HG03442 (cell line): ENCODE measurements at regions not wholly inside any gene's neighbourhood (a gene's known extent, or its start where the extent isn't known, plus 50 kb on each side); places are given as distances from the start of the nearest gene placed in this dataset.
"Not testable (repeated sequence)": the region's sequence is repeated elsewhere in the genome, so short reads cannot be mapped to it uniquely, and the experiment has no call there.

Experiments
- ATAC-seq: cut with Tn5 transposase; IDR thresholded peaks from one replicate; pipeline ENCODE4 v1.9.1; 2021; ENCODE audit warnings: mild to moderate bottlenecking, moderate library complexity; ENCODE audit not compliant: unreplicated experiment

DNA sequence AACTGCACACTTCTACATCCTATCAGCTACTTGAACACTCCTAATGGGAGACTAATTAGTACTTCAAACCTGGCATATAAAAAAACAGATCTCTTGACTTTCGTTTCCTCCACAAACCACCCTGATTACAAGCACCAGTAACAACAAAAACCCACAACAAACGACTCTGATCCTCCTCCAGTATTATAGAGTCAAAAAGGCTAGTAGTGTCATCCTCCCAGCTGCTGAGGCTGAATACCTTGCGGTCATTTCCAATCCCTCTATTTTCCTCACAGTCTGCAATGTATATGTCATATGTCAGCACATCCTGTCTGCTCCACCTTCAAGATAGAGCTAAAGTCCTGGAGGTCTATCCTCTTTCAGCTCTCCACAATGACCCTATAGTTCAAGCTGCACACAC is 688.9 kb upstream of the RAG2 start:
- ATAC-seq = no peak

DNA sequence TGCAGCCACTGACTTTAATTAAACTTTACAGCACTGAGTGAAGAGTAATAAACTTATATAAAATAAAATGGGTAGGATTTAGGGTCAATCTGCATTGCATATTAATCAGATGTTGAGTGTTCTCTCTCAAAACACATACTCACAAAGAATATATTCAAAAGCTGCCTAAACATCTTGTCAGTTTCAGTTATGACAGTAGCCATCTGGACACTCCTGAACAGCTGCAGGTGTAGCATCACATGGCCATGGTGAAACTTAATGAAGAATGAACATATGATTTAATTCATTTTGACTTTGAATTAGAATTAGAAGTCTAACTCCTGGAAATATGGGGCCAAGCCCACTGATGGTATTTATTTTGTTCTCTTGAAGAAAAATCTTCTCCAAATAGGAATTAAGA is 684.3 kb upstream of the RAG2 start:
- ATAC-seq = no peak

DNA sequence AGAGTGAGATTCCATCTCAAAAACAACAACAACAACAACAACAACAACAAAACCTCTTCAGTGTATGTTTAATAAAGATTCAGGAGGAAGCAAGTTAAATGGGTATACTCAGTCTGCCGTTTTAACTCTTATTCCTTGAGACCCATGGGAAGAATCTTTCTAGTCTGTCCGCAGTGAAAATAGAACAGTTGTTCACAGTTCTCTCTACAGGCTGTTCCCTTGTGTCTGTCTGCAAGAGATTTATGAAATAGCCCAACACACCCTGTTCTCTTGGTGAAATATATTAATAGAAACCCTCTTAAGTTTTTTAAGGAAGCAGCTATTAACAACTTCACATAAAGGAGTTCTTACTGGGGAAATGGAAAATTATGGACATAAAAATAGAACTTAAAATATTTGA is 682.2 kb upstream of the RAG2 start:
- ATAC-seq = no peak

DNA sequence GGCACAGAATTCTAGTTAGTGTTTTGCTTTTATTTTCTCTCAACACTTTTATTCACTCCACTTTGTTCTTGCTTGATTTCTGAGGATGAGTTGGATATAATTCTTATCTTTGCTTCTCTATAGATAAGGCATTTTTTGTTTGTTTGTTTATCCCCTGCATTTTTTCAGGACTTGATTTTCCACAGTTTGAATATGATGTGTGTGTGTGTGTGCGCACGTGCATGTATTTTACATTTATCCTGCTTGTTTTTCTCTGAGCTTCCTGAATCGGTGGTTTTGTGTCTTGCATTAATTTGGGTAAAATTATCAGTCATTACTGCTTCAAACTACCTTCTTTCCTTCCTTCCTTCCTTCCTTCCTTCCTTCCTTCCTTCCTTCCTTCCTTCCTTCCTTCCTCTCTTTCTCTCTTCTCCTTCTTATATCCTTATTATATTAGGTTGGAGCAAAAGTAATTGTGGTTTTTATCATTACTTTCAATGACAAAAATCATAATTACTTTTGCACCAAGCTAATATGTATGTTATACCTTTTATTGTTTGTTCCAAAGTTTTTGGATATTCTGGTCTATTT is 679.9 kb upstream of the RAG2 start:
- ATAC-seq = no peak

DNA sequence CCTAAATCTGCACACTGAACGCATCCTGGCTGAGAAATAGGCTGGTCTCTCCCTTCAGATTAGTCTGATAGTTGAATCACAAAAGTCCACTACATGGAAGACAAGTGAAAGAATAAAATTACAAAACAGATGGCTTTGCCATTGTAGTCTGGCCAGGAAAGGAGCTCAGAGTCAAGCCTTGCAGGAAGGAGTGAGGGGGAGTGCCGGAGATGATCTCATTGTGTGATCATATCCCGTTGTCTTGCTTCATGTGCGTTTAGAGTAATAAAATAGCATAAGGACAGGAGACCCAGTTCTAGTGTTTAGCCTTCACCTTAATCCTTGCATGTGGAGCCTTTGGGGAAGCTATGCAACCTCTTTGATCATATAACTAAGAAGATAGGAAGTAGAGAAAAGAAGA is 666.7 kb upstream of the RAG2 start:
- ATAC-seq = no peak

DNA sequence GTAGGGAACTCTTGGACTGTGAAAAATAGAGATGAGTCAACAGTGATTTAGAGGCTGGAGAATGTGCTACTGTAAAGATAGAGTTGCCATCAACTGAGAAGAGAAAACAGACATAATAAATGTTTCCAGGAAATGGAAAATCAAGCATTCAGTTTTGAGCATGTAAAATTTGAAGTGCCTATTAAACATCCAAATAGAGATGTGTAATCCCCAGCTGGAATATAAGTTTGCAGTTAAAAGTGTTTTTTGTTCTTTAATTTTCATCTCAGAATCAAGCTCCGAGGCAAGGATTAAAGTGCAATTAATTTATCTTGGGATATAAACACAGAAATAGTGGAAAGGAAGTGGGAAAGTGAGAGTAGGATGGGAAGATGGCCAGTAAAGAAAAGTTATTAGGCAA is 666.0 kb upstream of the RAG2 start:
- ATAC-seq = no peak

DNA sequence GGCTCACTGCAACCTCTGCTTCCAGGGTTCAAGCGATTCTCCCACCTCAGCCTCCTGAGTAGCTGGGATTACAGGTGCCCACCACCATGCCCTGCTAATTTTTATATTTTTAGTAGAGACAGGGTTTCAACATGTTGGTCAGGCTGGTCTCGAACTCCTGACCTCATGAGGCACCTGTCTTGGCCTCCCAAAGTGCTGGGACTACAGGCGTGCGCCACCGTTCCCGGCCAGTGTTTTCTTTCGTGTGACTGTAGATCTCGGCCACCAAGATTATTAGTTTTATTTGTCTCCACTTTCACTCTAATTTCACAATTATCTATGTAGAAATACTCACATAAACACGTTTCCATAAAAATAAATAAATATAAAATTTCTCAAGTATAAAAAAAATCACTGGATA is 665.4 kb upstream of the RAG2 start:
- not testable (repeated sequence) for ATAC-seq

DNA sequence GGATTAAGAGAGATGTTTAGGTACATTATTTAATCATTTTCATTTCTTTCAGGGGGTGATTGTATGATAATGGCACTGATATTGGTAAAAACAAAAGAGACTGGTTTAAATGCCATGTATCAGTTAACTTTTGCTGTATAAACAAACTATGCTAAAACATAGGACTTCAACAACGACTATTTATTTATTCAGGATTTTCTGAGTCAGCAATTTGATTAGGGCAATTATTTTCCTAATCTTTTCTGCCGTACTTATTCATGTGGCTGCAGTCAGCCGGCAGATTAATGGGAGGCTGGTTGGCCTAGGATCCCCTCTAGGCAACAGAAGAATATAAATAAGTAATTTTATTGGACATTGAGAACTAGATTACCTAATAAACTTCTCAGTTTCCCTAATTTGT is 661.7 kb upstream of the RAG2 start:
- no peak for ATAC-seq

DNA sequence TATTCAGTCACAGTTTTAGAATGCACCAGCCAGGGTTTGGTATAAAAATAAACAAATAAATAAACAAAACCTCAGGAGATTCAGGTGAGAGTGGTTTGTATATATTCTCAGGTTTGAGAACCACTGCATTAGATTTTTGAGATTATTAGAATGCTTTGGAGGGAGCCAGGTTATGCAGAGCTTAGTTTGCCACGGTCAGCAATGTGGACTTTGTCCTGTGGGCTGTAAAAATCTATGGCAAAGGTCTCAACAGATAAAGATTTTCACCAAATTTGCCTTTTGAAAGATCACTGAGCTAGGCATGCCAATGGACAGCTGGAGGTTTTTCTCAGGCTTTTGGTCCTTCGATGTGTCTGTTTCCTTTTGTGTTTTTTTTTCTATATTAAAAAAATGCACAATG is 650.1 kb upstream of the RAG2 start:
- ATAC-seq = no peak

DNA sequence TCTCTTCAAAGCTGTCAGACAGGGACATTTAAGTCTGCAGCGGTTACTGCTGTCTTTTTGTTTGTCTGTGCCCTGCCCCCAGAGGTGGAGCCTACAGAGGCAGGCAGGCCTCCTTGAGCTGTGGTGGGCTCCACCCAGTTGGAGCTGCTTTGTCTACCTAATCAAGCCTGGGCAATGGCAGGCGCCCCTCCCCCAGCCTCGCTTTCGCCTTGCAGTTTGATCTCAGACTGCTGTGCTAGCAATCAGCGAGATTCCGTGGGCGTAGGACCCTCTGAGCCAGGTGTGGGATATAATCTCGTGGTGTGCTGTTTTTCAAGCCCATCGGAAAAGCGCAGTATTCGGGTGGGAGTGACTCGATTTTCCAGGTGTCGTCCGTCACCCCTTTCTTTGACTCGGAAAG is 648.1 kb upstream of the RAG2 start:
- ATAC-seq = not testable (repeated sequence)

DNA sequence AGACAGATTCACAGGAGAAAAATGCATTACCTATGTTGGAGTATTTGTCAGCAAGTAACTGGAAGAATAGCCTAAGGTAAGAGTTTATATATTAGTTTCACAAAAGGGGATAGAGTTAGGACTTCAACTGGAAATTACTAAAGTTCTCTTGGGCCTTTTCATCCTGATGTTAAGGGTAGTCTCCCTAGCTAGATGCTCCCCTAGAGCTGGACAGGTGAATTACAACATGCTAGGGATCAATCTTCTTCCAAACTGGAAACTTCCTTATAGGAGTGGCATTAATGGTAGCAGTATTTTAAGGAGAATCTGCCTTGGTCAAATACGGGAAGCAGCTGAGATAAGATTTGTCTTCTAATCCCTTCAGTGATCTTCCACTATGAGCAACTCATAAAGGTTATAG is 632.8 kb upstream of the RAG2 start:
- no peak for ATAC-seq

DNA sequence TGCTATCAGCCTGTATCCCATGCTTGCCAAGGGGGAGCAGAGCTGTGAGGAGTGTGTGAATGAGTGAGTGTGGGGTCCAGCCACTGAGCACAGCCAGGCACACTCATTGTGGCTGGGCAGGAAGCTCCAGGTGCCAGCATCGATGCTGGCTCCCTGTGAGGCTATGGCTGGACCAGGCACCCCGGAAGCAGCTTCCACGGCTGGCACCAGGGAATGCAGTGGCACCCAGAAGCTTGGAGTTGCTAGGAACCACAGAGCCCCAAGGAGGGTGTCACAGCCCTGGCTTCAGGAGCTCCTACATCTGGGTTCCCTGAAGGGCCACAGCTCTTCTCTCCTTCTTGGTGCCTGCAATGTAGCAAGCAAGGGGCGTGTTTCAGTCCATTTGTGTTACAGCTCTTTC is 625.9 kb upstream of the RAG2 start:
- ATAC-seq = no peak

DNA sequence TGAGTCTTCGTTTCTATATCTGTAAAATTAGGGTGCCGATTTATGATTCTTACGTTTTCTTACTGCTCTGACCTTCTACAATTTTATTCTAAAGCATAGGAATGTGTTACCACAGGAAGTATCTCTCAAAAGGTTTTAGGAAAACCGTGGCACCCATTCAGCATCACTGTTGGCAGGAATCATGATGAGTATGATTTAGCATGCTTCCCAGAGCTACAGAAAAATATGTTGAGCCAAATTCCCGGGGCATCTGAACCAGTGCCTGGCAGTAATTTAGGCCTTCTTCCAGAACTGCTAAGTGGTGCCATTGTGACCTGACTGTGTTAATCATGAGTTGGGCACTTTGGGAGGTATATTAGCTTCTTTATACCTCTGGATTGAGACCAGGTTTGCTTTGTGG is 605.0 kb upstream of the RAG2 start:
- no peak for ATAC-seq

DNA sequence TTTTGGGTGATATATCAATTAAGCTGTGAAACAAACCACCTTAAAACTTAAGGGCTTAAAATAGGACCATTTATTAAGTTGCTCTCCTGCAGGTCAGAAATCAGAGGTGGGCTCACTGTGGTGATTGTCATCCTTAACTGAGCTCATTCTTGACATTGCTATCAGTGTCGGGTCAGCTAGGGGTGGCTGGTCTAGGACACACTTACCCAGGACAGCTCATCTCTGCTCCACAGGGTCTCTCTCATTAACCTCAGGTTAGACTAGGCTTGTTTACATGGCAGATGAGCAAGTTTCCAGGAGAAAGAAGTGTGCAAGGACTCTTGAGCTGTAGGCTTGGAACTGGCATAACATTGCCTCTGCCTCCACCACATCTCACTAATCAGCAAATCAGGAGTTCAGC is 601.0 kb upstream of the RAG2 start:
- ATAC-seq = no peak

DNA sequence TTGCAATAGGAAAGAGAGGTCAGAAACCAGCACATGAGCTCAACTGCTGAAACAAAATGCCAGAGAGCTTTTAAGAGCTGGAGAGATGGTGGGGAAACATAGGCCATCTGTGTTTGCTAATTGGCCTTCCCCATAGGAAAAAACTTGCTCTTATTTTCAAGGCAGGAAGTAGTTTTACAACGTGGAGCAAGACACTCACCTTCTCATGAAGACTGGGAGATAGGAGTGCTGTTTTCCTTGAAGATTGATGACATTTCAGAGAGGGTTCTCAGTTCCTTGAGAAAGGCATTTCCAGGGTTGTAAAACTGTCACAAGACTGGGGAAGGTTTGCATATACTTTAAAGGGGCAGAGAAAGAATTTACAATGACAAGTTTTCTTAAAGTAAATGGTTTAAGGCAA is 586.3 kb upstream of the RAG2 start:
- no peak for ATAC-seq

DNA sequence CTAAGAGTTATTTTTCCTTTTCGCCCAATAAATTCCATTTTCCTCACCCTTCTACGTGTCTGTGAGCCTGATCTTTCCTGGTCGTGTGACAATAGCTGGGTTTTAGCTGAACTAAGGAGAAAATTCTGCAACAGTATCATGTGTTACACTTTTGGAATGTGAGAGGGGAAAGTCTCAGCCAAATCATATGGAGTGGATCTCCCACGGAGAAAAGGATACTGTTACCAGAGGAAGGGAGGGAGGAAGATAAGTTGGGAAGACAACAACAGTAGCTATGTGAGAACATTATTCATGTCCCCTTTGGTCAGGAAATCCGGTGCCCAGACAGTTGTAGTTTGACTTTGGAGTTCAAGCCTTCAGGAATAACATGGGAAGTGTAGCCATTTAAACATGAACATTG is 584.0 kb upstream of the RAG2 start:
- ATAC-seq = no peak

DNA sequence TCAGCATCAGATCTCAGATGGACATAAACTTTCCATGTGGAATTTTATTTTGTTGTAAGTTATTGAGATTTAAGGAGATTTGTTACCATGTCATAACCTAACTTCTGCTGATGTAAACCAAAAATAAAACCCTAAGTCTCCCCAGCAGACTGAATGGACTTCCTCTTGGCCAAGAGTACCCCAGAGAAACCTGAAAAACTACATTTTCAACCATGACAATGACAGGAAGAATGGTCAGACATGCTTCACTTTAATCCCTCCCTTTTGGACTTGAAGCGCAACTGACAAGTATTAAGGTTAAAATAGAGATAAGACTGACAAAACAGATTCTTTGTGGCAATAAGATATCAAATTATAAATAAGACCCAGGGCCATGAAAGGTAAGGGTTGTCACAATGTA is 579.7 kb upstream of the RAG2 start:
- no peak for ATAC-seq

DNA sequence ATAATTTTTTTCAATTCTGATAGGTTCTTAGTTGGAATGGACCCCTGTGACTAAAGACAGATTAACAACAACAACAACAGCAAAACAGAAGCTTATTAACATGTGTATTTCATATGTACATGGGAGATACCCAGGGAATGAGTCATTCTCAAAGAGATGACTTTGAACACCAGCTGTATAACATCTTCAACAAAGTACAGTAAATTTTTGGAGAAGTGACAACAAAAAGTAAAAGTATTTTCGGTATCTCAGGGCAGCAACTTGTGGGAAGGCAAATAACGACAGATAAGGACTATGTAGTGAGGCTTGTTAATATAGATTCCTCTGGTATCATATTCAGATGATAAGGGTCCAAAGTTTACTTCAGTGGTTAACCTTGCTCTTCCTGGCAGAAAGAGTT is 573.4 kb upstream of the RAG2 start:
- no peak for ATAC-seq

DNA sequence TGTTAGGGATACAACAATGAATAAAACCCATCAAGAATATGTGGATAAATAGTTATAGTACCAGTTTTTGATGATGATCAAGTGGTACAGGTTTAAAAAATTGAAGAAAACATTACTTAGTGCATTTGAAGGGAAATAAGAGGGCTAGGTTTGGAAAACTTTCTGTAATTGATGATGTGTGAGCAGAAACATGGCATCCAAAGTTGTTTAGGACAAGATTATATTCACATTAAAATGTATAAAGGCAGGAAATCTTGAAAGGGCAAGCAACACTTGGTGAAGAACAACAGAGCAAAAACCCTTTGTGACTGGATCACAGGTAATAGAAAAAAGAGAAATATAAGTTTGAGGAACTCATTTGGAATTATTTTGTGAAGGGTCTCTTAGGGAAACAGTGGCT is 572.3 kb upstream of the RAG2 start:
- ATAC-seq = no peak

DNA sequence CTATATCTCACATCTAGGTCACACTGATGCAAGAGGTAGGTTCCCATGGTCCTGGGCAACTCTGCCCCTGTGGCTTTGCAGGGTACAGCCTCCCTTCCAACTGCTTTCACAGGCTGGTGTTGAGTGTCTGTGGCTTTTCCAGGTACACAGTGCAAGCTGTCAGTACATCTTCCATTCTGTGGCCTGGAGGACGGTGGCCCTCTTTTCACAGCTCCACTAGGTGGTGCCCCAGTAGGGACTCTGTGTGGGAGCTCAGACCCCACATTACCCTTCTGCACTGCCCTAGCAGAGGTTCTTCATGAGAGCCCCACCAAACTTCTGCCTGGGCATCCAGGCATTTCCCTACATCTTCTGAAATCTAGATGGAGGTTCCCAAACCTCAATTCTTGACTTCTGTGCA is 547.4 kb upstream of the RAG2 start:
- not testable (repeated sequence) for ATAC-seq

DNA sequence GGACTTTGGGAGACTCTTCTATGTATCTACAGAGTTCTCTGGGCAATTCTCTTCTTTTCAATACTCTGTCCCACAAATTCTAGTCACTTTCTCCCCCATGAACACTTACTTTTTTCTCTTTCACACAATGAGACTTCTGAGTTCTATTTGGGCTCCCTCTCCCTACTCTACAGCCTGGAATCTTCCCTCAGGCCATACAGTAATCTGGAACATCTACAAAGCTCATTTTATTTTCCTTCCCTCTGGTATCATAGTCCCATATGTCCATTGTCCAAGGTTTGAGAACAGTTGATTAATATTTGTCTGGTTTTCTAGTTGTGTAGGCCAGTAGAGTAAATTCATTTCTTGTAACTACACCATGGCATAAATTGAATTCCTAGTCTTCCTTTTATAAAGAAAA is 544.6 kb upstream of the RAG2 start:
- no peak for ATAC-seq

DNA sequence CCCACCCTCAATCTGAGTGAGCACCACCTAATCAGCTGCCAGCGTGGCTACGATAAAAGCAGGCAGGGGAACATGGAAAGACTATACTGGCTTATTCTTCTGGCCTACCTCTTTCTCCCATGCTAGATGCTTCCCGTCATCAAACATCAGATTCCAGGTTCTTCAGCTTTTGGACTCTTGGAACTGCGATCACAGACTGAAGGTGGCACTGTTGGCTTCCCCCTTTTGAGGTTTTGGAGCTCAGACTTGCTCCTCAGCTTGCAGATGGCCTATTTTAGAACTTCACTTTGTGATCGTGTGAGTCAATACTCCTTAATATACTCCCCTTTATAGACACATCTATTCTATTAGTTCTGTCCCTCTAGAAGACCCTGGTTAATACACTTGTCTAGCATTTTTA is 543.7 kb upstream of the RAG2 start:
- no peak for ATAC-seq

DNA sequence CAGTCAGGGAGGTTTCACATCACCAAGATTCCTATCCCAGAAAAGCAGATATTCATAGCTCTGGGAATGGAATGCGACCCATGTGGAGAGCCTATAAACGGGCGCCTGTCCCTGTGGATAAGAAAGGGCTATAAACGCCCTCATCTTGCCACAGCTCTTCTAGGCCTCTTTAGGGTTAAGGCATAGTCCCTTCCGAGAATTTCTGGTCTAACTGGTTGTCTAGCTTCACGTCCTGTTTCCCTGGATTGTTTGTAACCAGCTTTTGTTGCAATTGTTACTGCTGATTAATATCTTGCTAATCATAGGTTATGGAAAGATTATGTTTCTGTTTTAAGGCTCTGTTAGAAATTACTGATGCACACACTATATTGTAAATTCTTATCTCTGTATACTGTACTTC is 537.6 kb upstream of the RAG2 start:
- ATAC-seq = not testable (repeated sequence)

DNA sequence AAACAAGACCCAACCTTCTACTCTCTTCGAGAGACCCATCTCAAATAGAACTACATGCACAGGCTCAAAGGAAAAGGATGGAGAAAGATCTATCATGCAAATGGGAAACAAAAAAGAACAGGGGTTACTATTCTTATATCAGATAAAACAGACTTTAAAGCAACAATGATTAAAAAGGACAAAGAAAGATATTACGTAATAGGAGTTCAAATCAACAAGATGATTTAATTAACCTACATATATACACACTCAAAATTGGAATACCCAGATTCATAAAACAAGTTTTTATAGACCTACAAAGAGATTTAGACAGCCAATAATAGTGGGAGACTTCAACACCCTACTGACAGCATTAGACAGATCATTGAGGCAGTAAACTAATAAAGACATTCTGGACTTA is 536.6 kb upstream of the RAG2 start:
- ATAC-seq = no peak
